ENCODE measurements at regions not wholly inside any gene's neighbourhood (a gene's known extent, or its start where the extent isn't known, plus 50 kb on each side); places are given as distances from the start of the nearest gene placed in this dataset.

DNA sequence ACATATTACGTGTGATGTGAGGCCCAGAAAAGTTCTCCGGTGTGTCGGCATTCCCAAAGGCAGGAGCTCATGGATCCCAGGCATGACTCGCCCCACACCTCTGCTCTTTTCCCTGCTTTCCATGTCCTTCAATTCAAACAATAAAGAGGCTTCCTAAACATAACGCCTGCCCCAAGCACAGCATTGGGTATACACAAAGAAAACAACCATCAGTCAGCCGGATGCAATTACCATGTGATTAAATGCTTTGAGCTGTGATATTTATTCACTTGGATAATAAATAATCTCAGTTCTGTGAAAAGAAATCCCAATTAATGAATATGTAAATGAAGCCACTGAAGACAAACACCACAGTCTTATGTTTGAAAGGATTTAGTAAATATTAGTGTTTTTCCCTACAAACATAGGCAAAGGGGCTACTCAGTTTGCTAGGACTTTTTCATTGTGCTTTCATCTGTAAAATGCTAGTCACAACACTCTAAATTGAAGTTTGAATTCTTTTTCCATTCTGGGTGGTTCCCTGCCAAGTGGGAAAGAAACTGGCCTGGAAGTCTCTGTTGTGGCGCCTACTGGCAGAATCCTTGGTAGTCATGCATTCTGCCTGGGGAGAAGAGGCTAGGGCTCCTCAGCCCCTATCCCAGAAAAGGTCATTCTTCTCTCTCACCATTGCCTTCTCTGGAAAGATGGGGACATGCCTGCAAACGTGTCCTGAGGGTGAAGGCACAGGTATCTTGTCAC is 144.7 kb downstream of the COL6A3 start:
- TF ChIP-seq, protein P1, sequence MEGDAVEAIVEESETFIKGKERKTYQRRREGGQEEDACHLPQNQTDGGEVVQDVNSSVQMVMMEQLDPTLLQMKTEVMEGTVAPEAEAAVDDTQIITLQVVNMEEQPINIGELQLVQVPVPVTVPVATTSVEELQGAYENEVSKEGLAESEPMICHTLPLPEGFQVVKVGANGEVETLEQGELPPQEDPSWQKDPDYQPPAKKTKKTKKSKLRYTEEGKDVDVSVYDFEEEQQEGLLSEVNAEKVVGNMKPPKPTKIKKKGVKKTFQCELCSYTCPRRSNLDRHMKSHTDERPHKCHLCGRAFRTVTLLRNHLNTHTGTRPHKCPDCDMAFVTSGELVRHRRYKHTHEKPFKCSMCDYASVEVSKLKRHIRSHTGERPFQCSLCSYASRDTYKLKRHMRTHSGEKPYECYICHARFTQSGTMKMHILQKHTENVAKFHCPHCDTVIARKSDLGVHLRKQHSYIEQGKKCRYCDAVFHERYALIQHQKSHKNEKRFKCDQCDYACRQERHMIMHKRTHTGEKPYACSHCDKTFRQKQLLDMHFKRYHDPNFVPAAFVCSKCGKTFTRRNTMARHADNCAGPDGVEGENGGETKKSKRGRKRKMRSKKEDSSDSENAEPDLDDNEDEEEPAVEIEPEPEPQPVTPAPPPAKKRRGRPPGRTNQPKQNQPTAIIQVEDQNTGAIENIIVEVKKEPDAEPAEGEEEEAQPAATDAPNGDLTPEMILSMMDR (IDR thresholded peaks at IDR 0.05): no peak
- TF ChIP-seq POLR2A (IDR thresholded peaks at IDR 0.05): no peak
